ENCODE measurements at regions not wholly inside any gene's neighbourhood (a gene's known extent, or its start where the extent isn't known, plus 50 kb on each side); places are given as distances from the start of the nearest gene placed in this dataset.
"Not testable (repeated sequence)": the region's sequence is repeated elsewhere in the genome, so short reads cannot be mapped to it uniquely, and the experiment has no call there.

- DNase-seq (ENCODE audit: low read depth), result no peak
- TF ChIP-seq CTCF (conservative IDR thresholded peaks at IDR 0.05; ENCODE audit: low read depth, low read length), result no peak
- H3K4me3 ChIP-seq (ENCODE audit: low read depth, low read length), result no peak overlapping the region
These were observed 74.5 kb upstream of the RBM24 start for GRCh38 chr6:17206566-17207072.

- TF ChIP-seq CTCF (conservative IDR thresholded peaks at IDR 0.05; ENCODE audit: low read depth, low read length), result no peak
- no peak for DNase-seq (ENCODE audit: low read depth)
- H3K4me3 ChIP-seq (ENCODE audit: low read depth, low read length), result no peak overlapping the region
These were observed 73.9 kb upstream of the RBM24 start for GRCh38 chr6:17207281-17207680.

- no peak for TF ChIP-seq CTCF (conservative IDR thresholded peaks at IDR 0.05; ENCODE audit: low read depth, low read length)
- H3K4me3 ChIP-seq (ENCODE audit: low read depth, low read length), result no peak overlapping the region
- no peak for DNase-seq (ENCODE audit: low read depth)
These were observed 70.5 kb upstream of the RBM24 start for GRCh38 chr6:17210683-17211082.

GRCh38 chr6:17211101-17211500 lies 70.1 kb upstream of the RBM24 start:
- DNase-seq (ENCODE audit: low read depth), result no peak
- H3K4me3 ChIP-seq (ENCODE audit: low read depth, low read length), result no peak overlapping the region
- no peak for TF ChIP-seq CTCF (conservative IDR thresholded peaks at IDR 0.05; ENCODE audit: low read depth, low read length)

GRCh38 chr6:17212546-17213371 lies 68.4 kb upstream of the RBM24 start:
- TF ChIP-seq CTCF (conservative IDR thresholded peaks at IDR 0.05; ENCODE audit: low read depth, low read length), result no peak
- DNase-seq (ENCODE audit: low read depth), result no peak

GRCh38 chr6:17214106-17214505 lies 67.1 kb upstream of the RBM24 start:
- TF ChIP-seq CTCF (conservative IDR thresholded peaks at IDR 0.05; ENCODE audit: low read depth, low read length), result no peak
- no peak overlapping the region for H3K4me3 ChIP-seq (ENCODE audit: low read depth, low read length)
- DNase-seq (ENCODE audit: low read depth), result no peak

More at GRCh38 chr6:17212546-17213371, 68.4 kb upstream of the RBM24 start:
- no peak overlapping the region for H3K4me3 ChIP-seq (ENCODE audit: low read depth, low read length)

GRCh38 chr6:17216972-17217371 lies 64.2 kb upstream of the RBM24 start:
- not testable (repeated sequence) for H3K4me3 ChIP-seq (ENCODE audit: low read depth, low read length); DNase-seq (ENCODE audit: low read depth)
